Gastroesophageal sphincter (tissue), 2 donors: ENCODE measurements at regions not wholly inside any gene's neighbourhood (a gene's known extent, or its start where the extent isn't known, plus 50 kb on each side); places are given as distances from the start of the nearest gene placed in this dataset.

Experiments used
- POLR2A ChIP-seq, 2 donors: fragments of 450-650 bp; IDR thresholded peaks; one replicate each; pipeline ENCODE4 v1.6.1; 2017; ENCODE audit warnings: antibody characterized with exemption in 2 of 2, mild to moderate bottlenecking in 2 of 2, moderate library complexity in 1 of 2
- POLR2AphosphoS5 ChIP-seq: sonication (generic); formaldehyde crosslinking; IDR thresholded peaks from one replicate; pipeline ENCODE4 v1.6.1; 2017; ENCODE audit warnings: antibody characterized with exemption

GRCh38 chr11:126113012-126113411 lies 50.3 kb upstream of the CDON start:
- TF ChIP-seq POLR2AphosphoS5: no peak
- TF ChIP-seq POLR2A (IDR thresholded peaks at IDR 0.05): no peak
